SK-N-SH (cell line): ENCODE measurements at regions not wholly inside any gene's neighbourhood (a gene's known extent, or its start where the extent isn't known, plus 50 kb on each side); places are given as distances from the start of the nearest gene placed in this dataset.

Source experiments
- CTCF ChIA-PET: fragments of 300-600, 350-600 bp; formaldehyde crosslinking; extraction: SDS; loops from one replicate; lab custom pipeline; 2021; lab: Yijun Ruan, JAX
- POLR2A ChIA-PET: fragments of 350-600 bp; sonication (Branson Sonifier 250); formaldehyde crosslinking; extraction: SDS; loops from one replicate; lab custom pipeline; 2020; ENCODE audit warnings: antibody characterized with exemption, inconsistent platforms; lab: Yijun Ruan, JAX
- DNase-seq: peaks from one replicate; pipeline ENCODE4 v3.0.0; 2012
- H2AFZ ChIP-seq: fragments of 200-600 bp; sonication (generic); 2 replicates; pipeline ENCODE4 v1.8.1; 2016; ENCODE audit warnings: antibody characterized with exemption, mild to moderate bottlenecking, low read depth
- H3F3A ChIP-seq: fragments of 200-600 bp; sonication (generic); replicated peaks from 2 replicates; pipeline ENCODE3; 2016; ENCODE audit warnings: antibody characterized with exemption, mild to moderate bottlenecking; ENCODE audit not compliant: insufficient read depth
- H3K27ac ChIP-seq, 2 experiments: fragments of 200-500 bp in 1 of 2; fragments of 200-600 bp in 1 of 2; sonication (Bioruptor generic) in 1 of 2; sonication (generic), shearing (Covaris generic) in 1 of 2; 2 replicates each; pipeline versions ENCODE4 v1.5.1 to v1.6.1; 2014 to 2016; ENCODE audit warnings: low read depth in 2 of 2, inconsistent platforms in 1 of 2, low read length in 1 of 2, mild to moderate bottlenecking in 1 of 2, mixed read lengths in 1 of 2
- H3K27me3 ChIP-seq: fragments of 200-600 bp; sonication (generic), shearing (Covaris generic); 2 replicates; pipeline ENCODE4 v1.6.1; 2016; ENCODE audit warnings: mixed run types; ENCODE audit not compliant: insufficient read depth
- H3K36me3 ChIP-seq, 2 experiments: fragments of 200-500 bp in 1 of 2; fragments of 200-600 bp in 1 of 2; sonication (Bioruptor generic) in 1 of 2; sonication (generic) in 1 of 2; replicated peaks in 1 of 2; 2 replicates each; pipeline versions ENCODE3 to v1.5.1; 2014 to 2016; ENCODE audit warnings: low read length in 1 of 2, mild to moderate bottlenecking in 1 of 2; ENCODE audit not compliant: insufficient read depth in 2 of 2, control insufficient read depth in 1 of 2
- H3K4me1 ChIP-seq, 2 experiments: fragments of 200-500 bp in 1 of 2; fragments of 200-600 bp in 1 of 2; sonication (Bioruptor generic) in 1 of 2; sonication (generic), shearing (Covaris generic) in 1 of 2; 2 replicates each; pipeline versions ENCODE4 v1.5.1 to v1.6.1; 2014 to 2016; ENCODE audit warnings: low read depth in 1 of 2, low read length in 1 of 2, mixed run types in 1 of 2; ENCODE audit not compliant: insufficient read depth in 2 of 2, control insufficient read depth in 1 of 2
- H3K4me2 ChIP-seq: fragments of 200-600 bp; sonication (generic), shearing (Covaris generic); 2 replicates; pipeline ENCODE4 v1.6.1; 2017; ENCODE audit warnings: mixed run types
- H3K4me3 ChIP-seq, 2 experiments: fragments of 200-500 bp in 1 of 2; fragments of 200-600 bp in 1 of 2; sonication (Bioruptor generic) in 1 of 2; sonication (generic), shearing (Covaris generic) in 1 of 2; 2 replicates each; pipeline versions ENCODE4 v1.5.1 to v1.8.1; 2014 to 2016; ENCODE audit warnings: low read depth in 2 of 2, inconsistent platforms in 1 of 2, low read length in 1 of 2, mild to moderate bottlenecking in 1 of 2, mixed read lengths in 1 of 2, moderate library complexity in 1 of 2
- H3K79me2 ChIP-seq: fragments of 200-600 bp; sonication (generic); 2 replicates; pipeline ENCODE4 v1.8.1; 2017; ENCODE audit warnings: mild to moderate bottlenecking; ENCODE audit not compliant: insufficient read depth
- H3K9ac ChIP-seq: fragments of 200-600 bp; sonication (generic); 2 replicates; pipeline ENCODE4 v1.6.1; 2017; ENCODE audit warnings: mixed run types
- H3K9me2 ChIP-seq: fragments of 200-600 bp; sonication (generic); 2 replicates; pipeline ENCODE4 v1.6.1; 2017; ENCODE audit warnings: mixed run types
- H3K9me3 ChIP-seq: fragments of 200-600 bp; sonication (generic); 2 replicates; pipeline ENCODE4 v1.6.1; 2017; ENCODE audit warnings: mixed run types, mild to moderate bottlenecking, moderate library complexity
- H4K20me1 ChIP-seq: fragments of 200-600 bp; sonication (generic); 2 replicates; pipeline ENCODE4 v1.6.1; 2017; ENCODE audit warnings: mild to moderate bottlenecking, mixed run types; ENCODE audit not compliant: insufficient read depth
- CHD2 ChIP-seq: fragments of 150-350 bp; IDR thresholded peaks from 2 replicates; pipeline ENCODE4 v1.6.1; 2018; ENCODE audit warnings: low read length; ENCODE audit not compliant: partially characterized antibody
- CTCF ChIP-seq: fragments of 200-600 bp; sonication (generic); IDR thresholded peaks from 2 replicates; pipeline ENCODE4 v1.6.1; 2017; ENCODE audit warnings: antibody characterized with exemption, mild to moderate bottlenecking, moderate library complexity
- FOXM1 ChIP-seq: IDR thresholded peaks from 2 replicates; pipeline ENCODE4 v1.4.0; 2012; ENCODE audit warnings: low read depth, mild to moderate bottlenecking
- GABPA ChIP-seq: IDR thresholded peaks from 2 replicates; pipeline ENCODE4 v1.4.0; 2012; ENCODE audit warnings: low read depth, mild to moderate bottlenecking
- JUND ChIP-seq: IDR thresholded peaks from 2 replicates; pipeline ENCODE4 v1.4.0; 2012
- MAX ChIP-seq: IDR thresholded peaks from 2 replicates; pipeline ENCODE4 v1.4.0; 2012; ENCODE audit warnings: low read depth
- MEF2A ChIP-seq: IDR thresholded peaks from 2 replicates; pipeline ENCODE4 v1.4.0; 2012; ENCODE audit warnings: low read depth, borderline replicate concordance
- NRF1 ChIP-seq: IDR thresholded peaks from 2 replicates; pipeline ENCODE4 v1.6.1; 2012; ENCODE audit warnings: low read depth, mild to moderate bottlenecking, low read length
- POLR2AphosphoS5 ChIP-seq: IDR thresholded peaks from 2 replicates; pipeline ENCODE4 v1.6.1; 2012; ENCODE audit warnings: low read depth, low read length
- RAD21 ChIP-seq: IDR thresholded peaks from 2 replicates; pipeline ENCODE4 v1.6.1; 2012; ENCODE audit warnings: mild to moderate bottlenecking, low read length
- REST ChIP-seq: IDR thresholded peaks from 2 replicates; pipeline ENCODE4 v1.6.1; 2012; ENCODE audit warnings: mild to moderate bottlenecking, low read depth, low read length, moderate library complexity
- RFX5 ChIP-seq: IDR thresholded peaks from 2 replicates; pipeline ENCODE4 v1.6.1; 2012; ENCODE audit warnings: mild to moderate bottlenecking, improper control_type of control experiment, low read length
- SIN3A ChIP-seq: IDR thresholded peaks from 2 replicates; pipeline ENCODE4 v1.6.1; 2012; ENCODE audit warnings: low read depth, mild to moderate bottlenecking, low read length, moderate library complexity, borderline replicate concordance
- SMC3 ChIP-seq: IDR thresholded peaks from 2 replicates; pipeline ENCODE4 v1.6.1; 2012; ENCODE audit warnings: low read depth, low read length, improper control_type of control experiment
- TCF12 ChIP-seq: IDR thresholded peaks from 2 replicates; pipeline ENCODE4 v1.4.0; 2012
- TEAD4 ChIP-seq: IDR thresholded peaks from 2 replicates; pipeline ENCODE4 v1.4.0; 2012; ENCODE audit warnings: mild to moderate bottlenecking, borderline replicate concordance; ENCODE audit not compliant: insufficient read depth
- USF1 ChIP-seq: IDR thresholded peaks from 2 replicates; pipeline ENCODE4 v1.4.0; 2012; ENCODE audit warnings: low read depth, borderline replicate concordance
- YY1 ChIP-seq: IDR thresholded peaks from 2 replicates; pipeline ENCODE4 v1.4.0; 2012; ENCODE audit warnings: low read depth, mild to moderate bottlenecking
- ZBTB33 ChIP-seq: IDR thresholded peaks from 2 replicates; pipeline ENCODE4 v1.4.0; 2012; ENCODE audit warnings: low read depth, borderline replicate concordance
- WGBS: methylation state at CpG from one replicate; pipeline ENCODE4 v1.1.6; 2017; ENCODE audit warnings: low lambda C conversion rate; 5-methylcytosine and 5-hydroxymethylcytosine counted together
- TF ChIP-seq, protein P1 (sequence below): fragments of 150-350 bp; IDR thresholded peaks from 2 replicates; pipeline ENCODE4 v1.6.1; 2017; ENCODE audit warnings: antibody characterized with exemption, low read length, low read depth, borderline replicate concordance

DNA sequence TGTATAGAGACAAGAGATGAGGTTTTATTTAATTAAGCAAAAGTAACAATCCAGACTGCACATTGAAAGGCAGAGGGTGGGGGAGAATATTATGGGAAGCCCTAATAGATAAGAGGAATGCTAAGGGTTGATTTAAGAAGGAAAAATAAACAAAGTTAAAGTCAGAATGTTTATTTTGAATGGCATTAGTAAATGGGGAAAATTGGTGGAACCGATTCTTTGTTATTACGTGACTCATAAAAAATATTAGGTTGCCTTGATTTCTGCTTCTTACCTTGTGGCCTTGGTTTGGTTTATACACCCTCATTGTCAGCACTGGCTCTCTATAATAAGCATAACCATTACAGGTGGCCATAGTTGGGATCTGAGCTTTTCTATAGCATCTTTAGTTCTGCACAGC is 674.8 kb upstream of the CITED2 start:
- no peak overlapping the region for H3K9ac ChIP-seq
- no peak overlapping the region for H2AFZ ChIP-seq
- H3K4me1 ChIP-seq: peaks cover 33 to 60% of the 10 kb centered on the region in 2 experiments; a peak in 3 of 4 replicates
- H3K27me3 ChIP-seq: no peaks in the 10 kb centered on the region
- H3K36me3 ChIP-seq: no peaks in the 10 kb centered on the region
- peaks cover 32% of the 10 kb centered on the region for H3F3A ChIP-seq
- DNase-seq: no peak
- no peak overlapping the region for H3K4me3 ChIP-seq
- POLR2A ChIA-PET: no interaction called here
- no peaks in the 10 kb centered on the region for H3K79me2 ChIP-seq
- H3K9me2 ChIP-seq: no peaks in the 10 kb centered on the region
- TF ChIP-seq TEAD4 (no peak), FOXM1 (no peak), ZBTB33 (no peak)
- CTCF ChIA-PET: no interaction called here
- H4K20me1 ChIP-seq: no peaks in the 10 kb centered on the region
- no peak overlapping the region for H3K4me2 ChIP-seq
- H3K27ac ChIP-seq: peak overlapping the region in 1 of 2 experiments; percentile 88; a peak in 2 of 4 replicates
- 83% methylated on average over 2 of the region's 2 CpGs for WGBS
- no peaks in the 10 kb centered on the region for H3K9me3 ChIP-seq

GRCh38 chr6:140048202-140048790 is 673.8 kb upstream of the CITED2 start:
- POLR2A ChIA-PET: no interaction called here
- Histone ChIP-seq H3K4me1 (peaks cover 33 to 63% of the 10 kb centered on the region in 2 experiments; a peak in 3 of 4 replicates), H3K36me3 (no peaks in the 10 kb centered on the region), H3K4me3 (no peak overlapping the region), H4K20me1 (no peaks in the 10 kb centered on the region), H3K27me3 (no peaks in the 10 kb centered on the region), H3F3A (peaks cover 38% of the 10 kb centered on the region), H3K4me2 (no peak overlapping the region), H3K27ac (no peak overlapping the region), H3K9me3 (no peaks in the 10 kb centered on the region), H3K9ac (no peak overlapping the region), H3K9me2 (no peaks in the 10 kb centered on the region), H2AFZ (no peak overlapping the region), H3K79me2 (no peaks in the 10 kb centered on the region)
- no peak for DNase-seq
- whole genome bisulfite sequencing: 41% methylated on average over 2 of the region's 2 CpGs
- CTCF ChIA-PET: no interaction called here
- TF ChIP-seq RAD21: no peak
- no peak for TF ChIP-seq FOXM1
- no peak for TF ChIP-seq YY1
- no peak for TF ChIP-seq JUND
- TF ChIP-seq MEF2A: no peak
- no peak for TF ChIP-seq RFX5
- TF ChIP-seq SIN3A: no peak
- no peak for TF ChIP-seq SMC3
- no peak for TF ChIP-seq USF1
- TF ChIP-seq, protein P1, sequence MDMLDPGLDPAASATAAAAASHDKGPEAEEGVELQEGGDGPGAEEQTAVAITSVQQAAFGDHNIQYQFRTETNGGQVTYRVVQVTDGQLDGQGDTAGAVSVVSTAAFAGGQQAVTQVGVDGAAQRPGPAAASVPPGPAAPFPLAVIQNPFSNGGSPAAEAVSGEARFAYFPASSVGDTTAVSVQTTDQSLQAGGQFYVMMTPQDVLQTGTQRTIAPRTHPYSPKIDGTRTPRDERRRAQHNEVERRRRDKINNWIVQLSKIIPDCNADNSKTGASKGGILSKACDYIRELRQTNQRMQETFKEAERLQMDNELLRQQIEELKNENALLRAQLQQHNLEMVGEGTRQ: no peak
- no peak for TF ChIP-seq CTCF
- TF ChIP-seq CHD2: no peak
- TF ChIP-seq GABPA: no peak
- TF ChIP-seq TCF12: no peak
- TF ChIP-seq MAX: no peak
- no peak for TF ChIP-seq POLR2AphosphoS5
- no peak for TF ChIP-seq REST
- no peak for TF ChIP-seq NRF1
